Calu3 (cell line): ENCODE measurements at regions not wholly inside any gene's neighbourhood (a gene's known extent, or its start where the extent isn't known, plus 50 kb on each side); places are given as distances from the start of the nearest gene placed in this dataset.

Experiments used
- BruUV-seq: library from RNA; stranded (reverse); fragments of 400-500 nt; replicated peaks from 2 replicates; lab custom pipeline; 2021; lab: Mats Ljungman, UMichigan
- CTCF ChIA-PET: fragments of 300-600 bp; sonication (Branson Sonifier 250); formaldehyde crosslinking; loops from one replicate; lab custom pipeline; 2022; ENCODE audit warnings: antibody characterized with exemption; lab: Charles Lee
- DNase-seq: peaks from one replicate; pipeline ENCODE4 v3.0.0; 2022
- H3K27ac Mint-ChIP-seq: one replicate; pipeline ENCODE4 v1.8.0; 2022; ENCODE audit warnings: mixed read lengths; ENCODE audit not compliant: unreplicated experiment
- H3K27me3 Mint-ChIP-seq: one replicate; pipeline ENCODE4 v1.8.0; 2022; ENCODE audit warnings: mixed read lengths; ENCODE audit not compliant: unreplicated experiment
- H3K36me3 Mint-ChIP-seq: one replicate; pipeline ENCODE4 v1.8.0; 2022; ENCODE audit warnings: mild to moderate bottlenecking, moderate library complexity, mixed read lengths; ENCODE audit not compliant: insufficient read depth, unreplicated experiment
- H3K4me1 Mint-ChIP-seq: one replicate; pipeline ENCODE4 v1.8.0; 2022; ENCODE audit warnings: mild to moderate bottlenecking, low read depth, mixed read lengths; ENCODE audit not compliant: unreplicated experiment
- H3K4me3 Mint-ChIP-seq: one replicate; pipeline ENCODE4 v1.8.0; 2022; ENCODE audit warnings: mild to moderate bottlenecking, low read depth, moderate library complexity, mixed read lengths; ENCODE audit not compliant: unreplicated experiment
- H3K9me3 Mint-ChIP-seq: one replicate; pipeline ENCODE4 v1.8.0; 2022; ENCODE audit warnings: low read depth, mixed read lengths; ENCODE audit not compliant: unreplicated experiment
- CTCF ChIP-seq: fragments of 200-600 bp; IDR thresholded peaks from one replicate; pipeline ENCODE4 v1.8.0; 2022; ENCODE audit warnings: antibody characterized with exemption; ENCODE audit not compliant: unreplicated experiment
- intact Hi-C: fragments of 100-400 bp; cut with micrococcal nuclease; formaldehyde crosslinking; loops from one replicate; pipeline ENCODE4 v1.10.0; 2022; ENCODE audit not compliant: unreplicated experiment

- CTCF ChIA-PET, result no interaction called here
- no peak for TF ChIP-seq CTCF
- Mint-ChIP-seq H3K9me3 (no peaks in the 10 kb centered on the region), H3K4me3 (no peak overlapping the region), H3K27me3 (no peaks in the 10 kb centered on the region), H3K36me3 (no peaks in the 10 kb centered on the region), H3K4me1 (peaks cover 21% of the 10 kb centered on the region), H3K27ac (no peak overlapping the region)
- DNase-seq, result no peak
- no TSS peak for BruUV-seq
- intact Hi-C loops, result no loop called here
Measured at GRCh38 chr14:61996753-61997152, 234.5 kb downstream of the SNAPC1 start.

DNA sequence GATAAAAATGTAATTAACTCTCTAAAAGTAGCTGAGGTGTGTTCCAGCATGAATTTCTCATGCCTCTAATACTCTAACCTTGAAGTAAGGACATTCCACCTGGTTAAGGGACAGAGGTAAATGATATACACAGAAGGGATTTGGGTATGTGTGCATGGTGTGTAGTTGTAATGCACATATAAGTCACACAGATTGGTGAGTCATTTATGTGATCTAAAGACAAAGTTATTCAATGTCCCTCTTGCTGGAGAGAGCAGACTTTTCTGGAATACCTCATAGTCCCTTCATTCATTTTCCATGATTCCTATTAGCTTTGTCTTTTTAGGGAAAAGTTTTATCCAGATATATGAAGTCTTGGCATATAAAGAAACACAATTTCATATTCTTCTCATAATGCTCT is 234.9 kb downstream of the SNAPC1 start:
- H3K4me3 Mint-ChIP-seq, result no peak overlapping the region
- intact Hi-C loops, result no loop called here
- H3K4me1 Mint-ChIP-seq, result peaks cover 17% of the 10 kb centered on the region
- no peak for DNase-seq
- H3K9me3 Mint-ChIP-seq, result no peaks in the 10 kb centered on the region
- no peaks in the 10 kb centered on the region for H3K27me3 Mint-ChIP-seq
- BruUV-seq, result no TSS peak
- no peak for TF ChIP-seq CTCF
- CTCF ChIA-PET, result no interaction called here
- H3K36me3 Mint-ChIP-seq, result no peaks in the 10 kb centered on the region
- no peak overlapping the region for H3K27ac Mint-ChIP-seq

DNA sequence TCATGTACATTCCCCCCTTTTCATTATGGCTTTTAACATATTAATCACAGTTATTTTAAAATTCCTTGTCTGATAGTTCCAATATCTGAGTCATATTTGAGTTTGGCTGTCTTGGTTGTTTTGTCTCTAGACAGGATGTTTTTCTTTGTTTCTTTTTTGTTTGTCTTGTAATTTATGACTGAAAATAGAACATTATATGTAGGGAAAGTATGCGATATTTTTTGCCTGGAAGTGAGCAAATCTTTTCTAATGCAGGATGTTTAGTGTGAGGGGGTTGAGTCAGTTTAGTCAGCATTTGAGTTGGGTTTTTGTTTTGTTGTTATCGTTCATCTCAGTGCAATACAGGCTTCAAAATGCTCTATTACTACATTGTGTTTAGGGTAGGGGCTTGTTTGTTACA is 239.7 kb downstream of the SNAPC1 start:
- no peak overlapping the region for H3K27ac Mint-ChIP-seq
- H3K9me3 Mint-ChIP-seq, result no peaks in the 10 kb centered on the region
- intact Hi-C loops, result no loop called here
- no peaks in the 10 kb centered on the region for H3K27me3 Mint-ChIP-seq
- CTCF ChIA-PET, result no interaction called here
- no peak overlapping the region for H3K4me3 Mint-ChIP-seq
- peaks cover 29% of the 10 kb centered on the region for H3K4me1 Mint-ChIP-seq
- DNase-seq, result no peak
- H3K36me3 Mint-ChIP-seq, result no peaks in the 10 kb centered on the region
- BruUV-seq, result no TSS peak
- TF ChIP-seq CTCF, result no peak

GRCh38 chr14:62002642-62003041 is 240.4 kb downstream of the SNAPC1 start:
- no TSS peak for BruUV-seq
- no peak overlapping the region for H3K27ac Mint-ChIP-seq
- no peak for DNase-seq
- peaks cover 26% of the 10 kb centered on the region for H3K4me1 Mint-ChIP-seq
- no peak overlapping the region for H3K4me3 Mint-ChIP-seq
- H3K36me3 Mint-ChIP-seq, result no peaks in the 10 kb centered on the region
- CTCF ChIA-PET, result no interaction called here
- no peak for TF ChIP-seq CTCF
- intact Hi-C loops, result no loop called here
- H3K9me3 Mint-ChIP-seq, result no peaks in the 10 kb centered on the region
- H3K27me3 Mint-ChIP-seq, result no peaks in the 10 kb centered on the region
